NCI-H1092 (cell line): ENCODE measurements at regions not wholly inside any gene's neighbourhood (a gene's known extent, or its start where the extent isn't known, plus 50 kb on each side); places are given as distances from the start of the nearest gene placed in this dataset.
"Not testable (repeated sequence)": the region's sequence is repeated elsewhere in the genome, so short reads cannot be mapped to it uniquely, and the experiment has no call there.

ENCODE experiments used
- DNase-seq: peaks from one replicate; lab custom pipeline; 2025; lab: John Stamatoyannopoulos, UW

- no peak for DNase-seq
These were observed 545.8 kb upstream of the CDH10 start for GRCh38 chr5:25190521-25191000.

- DNase-seq, result no peak
These were observed 536.5 kb upstream of the CDH10 start for GRCh38 chr5:25181249-25181648.

- DNase-seq, result not testable (repeated sequence)
These were observed 517.8 kb upstream of the CDH10 start for GRCh38 chr5:25162616-25163015.

GRCh38 chr5:25160891-25161290 lies 516.1 kb upstream of the CDH10 start:
- no peak for DNase-seq

DNA sequence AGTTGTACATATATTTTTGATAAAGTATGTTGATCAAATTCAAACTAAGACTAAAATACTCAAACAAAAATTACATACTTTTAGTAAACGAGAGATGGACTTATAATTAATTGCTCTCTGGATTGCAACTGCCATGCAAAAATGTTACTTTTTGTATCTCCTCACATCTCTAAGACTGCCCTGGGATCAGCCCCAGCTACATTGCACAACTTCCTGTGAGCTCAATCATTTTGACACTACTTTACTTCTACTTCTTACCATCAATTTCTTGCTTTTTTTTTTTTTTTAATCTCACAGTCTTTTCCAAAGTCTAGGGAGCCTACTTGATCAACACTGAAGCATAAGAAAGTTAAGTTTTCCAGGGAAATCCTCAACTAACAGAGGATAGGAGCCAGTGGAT lies 506.0 kb upstream of the CDH10 start:
- DNase-seq, result no peak

- DNase-seq, result no peak
These were observed 483.8 kb upstream of the CDH10 start for GRCh38 chr5:25128606-25129005.

GRCh38 chr5:25119650-25120049 lies 474.9 kb upstream of the CDH10 start:
- no peak for DNase-seq

GRCh38 chr5:25107853-25108252 lies 463.1 kb upstream of the CDH10 start:
- no peak for DNase-seq

GRCh38 chr5:25099538-25099937 lies 454.8 kb upstream of the CDH10 start:
- DNase-seq, result no peak

- DNase-seq, result no peak
These were observed 450.5 kb upstream of the CDH10 start for GRCh38 chr5:25095261-25095660.

DNA sequence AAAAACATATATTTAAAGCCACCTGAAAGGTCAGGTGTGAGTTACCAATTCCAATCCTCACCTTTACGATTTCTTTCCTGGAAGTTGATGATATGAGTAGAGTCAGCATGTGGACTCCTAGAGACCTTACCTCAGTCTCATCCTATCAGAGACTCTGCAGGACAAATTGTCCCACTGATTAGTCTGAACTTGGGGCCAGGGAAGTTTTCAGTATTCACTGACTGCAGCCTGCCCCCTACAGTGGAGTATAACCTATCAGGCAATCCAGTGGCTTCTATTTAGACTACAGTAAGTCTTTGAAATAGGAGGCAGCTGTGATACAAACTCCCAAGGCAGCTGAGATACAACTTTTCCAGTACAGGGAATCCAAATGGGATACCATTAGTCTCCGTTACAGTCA lies 449.4 kb upstream of the CDH10 start:
- DNase-seq, result no peak

- no peak for DNase-seq
These were observed 447.1 kb upstream of the CDH10 start for GRCh38 chr5:25091921-25092320.

DNA sequence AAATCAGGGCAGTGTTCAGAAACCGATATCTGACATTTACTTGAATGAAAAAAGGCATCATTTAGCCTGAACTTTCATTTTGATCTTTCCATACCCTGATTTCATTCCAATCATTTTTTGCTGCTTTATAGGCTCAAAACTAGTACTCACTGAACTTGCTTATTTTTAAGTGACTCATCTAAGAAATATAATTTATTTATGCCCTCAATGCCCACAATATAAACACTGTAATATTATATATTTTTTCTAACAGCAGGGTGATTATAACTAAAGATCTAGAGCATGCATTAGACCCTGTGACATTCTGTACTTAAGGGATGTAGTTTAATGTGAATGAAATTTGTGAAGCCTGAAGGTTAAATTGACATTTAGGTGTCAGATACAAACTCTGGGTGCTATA lies 446.1 kb upstream of the CDH10 start:
- no peak for DNase-seq

DNA sequence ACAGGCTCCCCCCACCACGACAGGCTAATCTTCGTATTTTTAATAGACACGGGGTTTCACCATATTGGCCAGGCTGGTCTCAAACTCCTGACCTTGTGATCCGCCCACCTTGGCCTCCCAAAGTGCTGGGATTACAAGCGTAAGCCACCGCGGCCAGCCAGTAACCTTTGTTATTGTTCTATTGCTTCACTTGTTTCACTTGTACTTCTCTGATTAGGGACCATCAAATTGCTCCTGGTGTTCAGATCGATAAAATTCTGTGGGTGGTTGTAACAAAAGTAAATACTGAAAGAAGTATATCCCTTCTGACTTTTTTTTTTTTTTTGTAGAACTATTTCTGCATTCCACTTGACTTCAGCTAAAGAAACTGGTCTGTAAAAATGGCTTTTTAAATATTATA lies 445.5 kb upstream of the CDH10 start:
- DNase-seq, result no peak

DNA sequence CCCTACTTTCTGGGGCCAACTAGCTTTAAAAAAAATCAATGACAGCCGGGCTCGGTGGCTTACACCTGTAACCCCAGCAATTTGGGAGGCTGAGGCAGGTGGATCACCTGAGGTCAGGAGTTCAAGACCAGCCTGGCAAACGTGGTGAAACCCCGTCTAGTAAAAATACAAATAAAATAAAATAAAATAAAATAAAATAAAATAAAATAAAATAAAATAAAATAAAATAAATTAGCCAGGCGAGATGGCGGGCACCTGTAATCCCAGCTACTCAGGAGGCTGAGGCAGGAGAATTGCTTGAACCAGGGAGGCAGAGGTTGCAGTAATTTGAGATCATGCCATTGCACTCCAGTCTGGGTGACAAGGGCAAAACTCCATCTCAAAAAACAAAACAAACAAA lies 443.9 kb upstream of the CDH10 start:
- DNase-seq, result not testable (repeated sequence)

GRCh38 chr5:25083261-25083660 lies 438.5 kb upstream of the CDH10 start:
- DNase-seq, result not testable (repeated sequence)

- no peak for DNase-seq
These were observed 421.5 kb upstream of the CDH10 start for GRCh38 chr5:25066239-25066638.

DNA sequence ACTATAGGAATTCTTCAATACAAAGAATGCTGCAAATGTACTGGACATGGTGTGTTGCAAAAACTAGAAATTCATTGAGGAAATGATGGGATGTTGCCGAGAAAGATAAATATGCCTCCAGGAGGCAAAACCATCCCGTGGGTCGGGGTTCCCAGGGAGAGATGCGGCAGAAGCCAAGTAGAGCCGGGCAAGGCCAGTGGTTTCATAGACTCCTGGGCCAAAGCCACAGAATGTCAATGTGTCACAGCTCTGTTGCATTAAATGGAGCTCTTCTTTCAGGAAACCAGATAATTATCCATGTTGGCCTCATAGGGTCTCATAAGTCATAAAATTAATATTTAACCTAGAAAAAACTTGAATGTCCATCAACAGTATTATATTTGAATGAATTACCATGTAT lies 419.5 kb upstream of the CDH10 start:
- no peak for DNase-seq

GRCh38 chr5:25060575-25060974 lies 415.8 kb upstream of the CDH10 start:
- DNase-seq, result no peak

GRCh38 chr5:25056836-25057235 lies 412.1 kb upstream of the CDH10 start:
- DNase-seq, result no peak

DNA sequence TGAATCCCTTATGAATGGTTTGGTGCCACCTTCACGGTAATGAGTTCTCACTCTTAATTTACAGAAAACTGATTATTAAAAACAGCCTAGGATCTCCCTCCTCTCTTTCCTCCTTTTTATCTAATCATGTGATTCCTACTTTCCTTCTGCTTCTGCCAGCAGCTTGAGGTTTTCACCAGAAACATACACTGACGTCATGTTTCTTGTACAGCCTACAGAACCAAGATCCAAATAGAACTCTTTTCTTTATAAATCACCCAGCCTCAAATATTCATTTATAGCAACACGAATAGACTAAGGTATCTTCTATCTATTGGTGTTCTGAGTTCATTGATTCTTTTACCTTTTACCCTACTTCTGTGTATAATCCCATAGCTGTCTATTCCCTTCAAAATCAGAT lies 388.9 kb upstream of the CDH10 start:
- no peak for DNase-seq

DNA sequence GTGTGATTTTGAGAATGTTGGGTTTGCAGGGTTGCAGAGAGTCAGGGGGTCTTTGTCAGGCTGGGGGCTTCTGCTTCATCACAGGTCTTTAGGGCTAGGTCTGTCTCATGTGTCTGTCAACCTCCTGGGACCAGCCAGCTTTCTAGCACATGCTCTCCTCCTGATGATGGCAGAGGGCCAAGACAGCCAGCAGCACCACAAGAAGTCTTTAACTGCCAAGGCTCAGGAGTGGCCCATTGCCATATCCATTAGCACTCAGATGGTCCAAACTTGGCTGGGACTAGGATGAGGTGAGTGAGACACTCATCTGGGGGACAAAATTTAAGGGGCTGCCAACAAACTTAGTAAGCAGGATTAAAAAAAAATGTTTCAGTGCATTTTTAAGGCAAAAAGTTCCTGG lies 384.2 kb upstream of the CDH10 start:
- peak; percentile 38 for DNase-seq

- DNase-seq, result no peak
These were observed 382.7 kb upstream of the CDH10 start for GRCh38 chr5:25027526-25027925.

- no peak for DNase-seq
These were observed 382.3 kb upstream of the CDH10 start for GRCh38 chr5:25027061-25027460.

DNA sequence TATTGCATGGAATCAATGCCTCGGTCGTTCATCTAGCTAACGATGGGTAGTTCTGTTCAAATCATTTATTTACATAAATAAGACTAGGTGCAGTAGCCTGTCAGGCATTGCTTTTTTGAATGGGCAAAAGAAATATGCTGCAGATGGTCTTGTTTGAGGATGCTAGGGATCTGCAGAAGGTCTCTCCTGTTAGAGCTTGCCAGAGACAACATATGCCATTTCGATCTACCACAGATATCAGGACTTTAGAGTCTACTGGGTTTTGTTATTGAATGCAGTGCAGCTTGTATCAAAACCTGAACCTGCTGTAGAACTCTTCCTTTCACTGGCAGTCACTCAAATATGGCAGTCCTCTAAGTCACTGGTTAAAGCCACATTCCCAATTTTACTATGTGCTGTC lies 381.1 kb upstream of the CDH10 start:
- no peak for DNase-seq
